DMS 273 (cell line): ENCODE measurements at regions not wholly inside any gene's neighbourhood (a gene's known extent, or its start where the extent isn't known, plus 50 kb on each side); places are given as distances from the start of the nearest gene placed in this dataset.
"Not testable (repeated sequence)": the region's sequence is repeated elsewhere in the genome, so short reads cannot be mapped to it uniquely, and the experiment has no call there.

Experiments used
- DNase-seq: peaks from one replicate; lab custom pipeline; 2025; ENCODE audit not compliant: unreplicated experiment; lab: John Stamatoyannopoulos, UW

GRCh38 chrX:130467936-130468335 lies 66.1 kb downstream of the RBMX2 start:
- DNase-seq: no peak

GRCh38 chrX:130468395-130468923 lies 66.7 kb downstream of the RBMX2 start:
- DNase-seq: no peak

- peak; percentile 95 for DNase-seq
These were observed 81.1 kb downstream of the RBMX2 start for GRCh38 chrX:130482871-130483270.

GRCh38 chrX:130485870-130486269 lies 84.1 kb downstream of the RBMX2 start:
- no peak for DNase-seq

GRCh38 chrX:130495502-130495901 lies 93.7 kb downstream of the RBMX2 start:
- not testable (repeated sequence) for DNase-seq

GRCh38 chrX:130497531-130497930 lies 95.7 kb downstream of the RBMX2 start:
- peak; percentile 19 for DNase-seq

GRCh38 chrX:130498653-130499274 lies 97.0 kb downstream of the RBMX2 start:
- no peak for DNase-seq

GRCh38 chrX:130502016-130502570 lies 100.3 kb downstream of the RBMX2 start:
- DNase-seq: no peak

- no peak for DNase-seq
These were observed 102.2 kb downstream of the RBMX2 start for GRCh38 chrX:130504019-130504418.

- DNase-seq: no peak
These were observed 105.2 kb downstream of the RBMX2 start for GRCh38 chrX:130507015-130507414.

GRCh38 chrX:130512534-130512933 lies 110.7 kb downstream of the RBMX2 start:
- DNase-seq: not testable (repeated sequence)

GRCh38 chrX:130516123-130516522 lies 114.3 kb downstream of the RBMX2 start:
- no peak for DNase-seq

GRCh38 chrX:130523460-130524394 lies 121.9 kb downstream of the RBMX2 start:
- peak; percentile 72 for DNase-seq

- no peak for DNase-seq
These were observed 122.8 kb downstream of the RBMX2 start for GRCh38 chrX:130524476-130525194.

GRCh38 chrX:130529531-130529930 lies 127.7 kb downstream of the RBMX2 start:
- DNase-seq: peak; percentile 29

- peak; percentile 38 for DNase-seq
These were observed 129.3 kb downstream of the RBMX2 start for GRCh38 chrX:130531066-130531465.

GRCh38 chrX:130539721-130540321 lies 138.0 kb downstream of the RBMX2 start:
- DNase-seq: peak; percentile 75

- peak; percentile 31 for DNase-seq
These were observed 142.0 kb downstream of the RBMX2 start for GRCh38 chrX:130543603-130544325.

- DNase-seq: no peak
These were observed 144.0 kb downstream of the RBMX2 start for GRCh38 chrX:130545796-130546195.

GRCh38 chrX:130549382-130549781 lies 147.6 kb downstream of the RBMX2 start:
- not testable (repeated sequence) for DNase-seq
